Hematopoietic multipotent progenitor cell treated with erythropoietin and hydrocortisone succinate and interleukin-3 and kit ligand, for 15 days (in vitro differentiated cells): ENCODE measurements at regions not wholly inside any gene's neighbourhood (a gene's known extent, or its start where the extent isn't known, plus 50 kb on each side); places are given as distances from the start of the nearest gene placed in this dataset.
"Not testable (repeated sequence)": the region's sequence is repeated elsewhere in the genome, so short reads cannot be mapped to it uniquely, and the experiment has no call there.

Experiments
- DNase-seq: peaks from one replicate; pipeline ENCODE4 v3.0.0-alpha.2; 2015; ENCODE audit warnings: low spot score

DNA sequence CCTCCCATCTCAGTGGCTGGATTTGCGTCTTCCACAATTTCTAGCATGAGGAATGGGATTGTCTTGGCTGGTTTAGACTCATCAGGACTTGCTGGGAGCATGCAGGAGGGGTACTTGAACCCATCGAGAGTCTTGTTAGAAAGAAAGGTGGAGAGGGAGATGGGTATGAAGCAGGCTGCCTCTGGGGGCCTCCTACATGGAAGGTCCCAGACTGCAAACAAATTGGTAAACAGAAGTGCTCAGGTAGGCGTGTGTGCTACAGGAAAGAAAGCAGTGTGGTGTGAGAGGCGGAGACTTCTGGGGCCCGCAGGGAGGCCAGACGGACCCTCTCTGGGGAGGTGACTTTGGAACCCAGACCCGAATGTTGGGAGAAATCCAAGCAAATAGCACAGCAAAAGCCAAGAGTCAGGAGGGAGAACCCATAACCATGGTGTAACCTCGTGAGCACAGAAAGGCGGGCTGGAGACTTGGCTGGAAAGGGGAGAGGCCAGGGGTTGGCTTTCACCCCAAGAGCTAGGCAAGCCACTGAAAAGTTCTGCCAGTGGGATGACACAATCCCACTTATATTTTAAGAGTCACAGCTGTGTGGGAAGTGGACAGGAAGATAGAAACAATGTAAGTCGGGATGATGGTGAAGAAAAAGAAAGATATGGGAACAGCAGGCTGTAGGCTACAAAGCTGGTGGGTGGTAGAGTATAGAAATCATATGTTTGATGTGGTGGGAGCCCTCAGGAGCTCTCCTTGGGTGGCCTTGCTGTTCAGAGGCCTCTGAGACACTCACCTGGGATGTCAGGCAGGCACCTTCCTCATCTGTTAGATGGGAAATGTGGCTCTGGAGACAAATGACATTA lies 130.1 kb upstream of the PRR20G start:
- no peak for DNase-seq

DNA sequence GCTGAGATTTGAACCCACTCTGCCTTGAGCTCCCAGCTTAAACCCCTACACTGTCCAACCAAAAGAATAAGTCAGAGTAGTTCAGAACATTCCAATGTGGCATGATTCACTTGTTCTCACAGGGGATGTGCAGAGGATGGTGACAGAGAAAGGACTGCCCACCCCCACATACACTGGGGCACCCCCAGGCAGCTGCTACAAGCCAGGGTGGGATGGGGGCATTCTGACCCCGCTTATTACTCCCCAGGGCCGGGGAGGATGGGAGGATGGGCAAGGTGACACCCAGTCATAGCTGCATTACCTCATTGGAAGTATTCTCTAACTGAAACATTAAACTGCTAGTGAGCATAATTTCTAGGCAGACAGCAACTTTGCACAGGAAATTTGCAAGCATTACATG lies 126.0 kb upstream of the PRR20G start:
- DNase-seq = no peak

DNA sequence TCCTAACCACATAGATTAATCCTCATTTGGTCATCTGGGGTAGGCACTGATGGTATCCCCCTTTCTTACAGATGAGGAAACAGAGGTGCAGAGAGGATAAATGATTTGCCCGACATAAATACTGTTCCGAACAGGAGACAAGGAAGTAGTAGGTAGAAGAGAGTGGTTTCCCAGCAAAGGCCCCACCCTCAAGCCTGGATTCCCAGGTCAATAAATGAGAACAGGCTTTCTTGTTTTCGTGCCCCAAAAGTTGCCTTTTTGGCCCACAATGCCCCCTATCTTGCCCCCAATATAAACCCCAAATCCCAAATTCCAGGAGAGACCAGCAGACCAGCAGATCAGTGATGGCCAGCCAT lies 125.5 kb upstream of the PRR20G start:
- no peak for DNase-seq

DNA sequence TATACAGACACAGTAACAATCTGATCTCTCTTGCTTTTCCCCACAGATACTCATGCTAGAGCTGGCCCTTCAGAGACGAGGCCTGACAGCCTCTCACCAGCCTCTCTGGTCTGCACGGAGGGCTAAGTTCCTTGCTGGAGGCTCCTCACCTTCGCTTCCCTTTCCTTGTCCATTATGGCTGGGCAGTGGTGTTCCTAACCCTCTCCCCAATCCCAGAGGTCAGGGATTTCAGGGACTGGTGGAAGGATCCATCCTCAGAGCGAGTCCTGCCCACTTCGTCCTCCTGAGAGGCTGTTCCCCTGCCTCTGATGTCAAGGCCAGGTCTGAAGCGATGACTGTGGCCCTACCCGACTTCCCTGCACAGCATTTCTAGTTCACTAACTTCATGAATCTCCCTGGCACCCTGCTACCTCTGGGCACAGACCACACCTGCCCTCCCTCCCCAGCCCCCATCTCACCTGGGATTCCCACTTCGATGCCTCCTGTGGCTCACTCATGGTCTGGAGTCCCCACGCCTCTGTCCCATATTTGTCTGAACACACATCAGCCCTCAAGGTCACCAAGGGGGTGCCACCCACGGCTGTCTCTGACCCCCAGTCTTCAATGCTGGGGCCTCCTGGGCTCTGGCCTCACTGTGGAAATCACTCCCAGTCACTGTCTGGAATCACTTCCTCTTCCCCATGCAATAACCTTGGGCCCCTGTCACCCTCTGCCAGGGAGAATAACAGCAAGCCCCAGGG lies 124.9 kb upstream of the PRR20G start:
- no peak for DNase-seq

DNA sequence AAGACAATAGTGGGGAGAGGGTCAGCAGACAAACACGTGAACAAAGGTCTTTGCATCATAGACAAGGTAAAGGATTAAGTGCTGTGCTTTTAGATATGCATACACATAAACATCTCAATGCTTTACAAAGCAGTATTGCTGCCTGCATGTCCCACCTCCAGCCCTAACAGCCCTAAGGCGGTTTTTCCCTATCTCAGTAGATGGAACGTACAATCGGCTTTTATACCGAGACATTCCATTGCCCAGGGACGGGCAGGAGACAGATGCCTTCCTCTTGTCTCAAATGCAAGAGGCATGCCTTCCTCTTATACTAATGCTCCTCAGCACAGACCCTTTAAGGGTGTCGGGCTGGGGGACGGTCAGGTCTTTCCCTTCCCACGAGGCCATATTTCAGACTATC lies 124.0 kb upstream of the PRR20G start:
- DNase-seq = not testable (repeated sequence)

DNA sequence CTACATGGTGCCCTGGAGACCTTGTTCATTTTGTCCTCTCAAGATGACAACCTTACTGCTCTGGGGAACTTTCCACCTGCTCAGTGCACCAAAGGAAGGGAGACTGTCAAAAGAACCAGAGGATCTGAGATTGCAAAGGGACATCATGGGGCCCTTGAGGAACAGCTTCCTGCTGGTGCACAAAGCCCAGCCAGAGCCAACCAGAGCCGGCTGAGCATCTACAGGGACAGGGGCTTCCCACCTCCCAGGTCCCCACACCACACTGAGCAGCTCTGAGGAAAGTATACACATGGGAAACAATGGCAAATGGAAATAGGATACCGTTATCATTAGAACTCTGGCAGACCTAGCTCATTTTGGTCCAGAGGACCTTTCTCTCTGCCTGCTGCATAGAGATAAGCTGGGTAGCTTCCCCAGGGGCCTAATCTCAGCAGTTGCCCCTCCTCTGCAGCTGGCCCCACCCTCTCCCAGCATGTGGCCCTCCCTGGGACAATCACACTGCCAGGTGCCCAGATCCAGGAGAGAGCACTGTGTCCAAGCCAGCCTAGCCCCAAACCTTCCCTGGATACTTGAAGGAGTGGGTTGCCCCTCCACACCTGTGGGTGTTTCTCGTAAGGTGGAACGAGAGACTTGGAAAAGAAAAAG lies 123.4 kb upstream of the PRR20G start:
- peak; percentile 8 for DNase-seq

DNA sequence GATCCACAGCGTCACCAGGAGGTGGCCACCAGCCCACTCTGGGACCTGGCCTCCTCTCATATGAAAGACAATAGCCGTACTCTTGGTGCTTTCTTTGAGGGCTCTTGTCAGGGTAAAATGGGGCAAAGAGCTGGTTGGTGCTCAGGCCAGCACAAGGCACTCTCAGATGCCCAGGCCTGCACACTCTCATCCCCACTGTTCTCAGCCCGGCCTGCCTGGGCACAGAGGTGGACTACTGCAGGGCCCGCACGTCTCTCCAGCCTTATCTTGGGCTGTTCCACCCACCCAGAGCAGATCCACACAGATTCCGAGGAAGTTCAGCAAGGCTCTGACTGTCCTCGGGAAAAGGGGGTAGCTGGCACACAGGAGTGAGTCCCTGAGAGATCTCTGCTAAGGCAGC lies 122.8 kb upstream of the PRR20G start:
- DNase-seq = no peak

DNA sequence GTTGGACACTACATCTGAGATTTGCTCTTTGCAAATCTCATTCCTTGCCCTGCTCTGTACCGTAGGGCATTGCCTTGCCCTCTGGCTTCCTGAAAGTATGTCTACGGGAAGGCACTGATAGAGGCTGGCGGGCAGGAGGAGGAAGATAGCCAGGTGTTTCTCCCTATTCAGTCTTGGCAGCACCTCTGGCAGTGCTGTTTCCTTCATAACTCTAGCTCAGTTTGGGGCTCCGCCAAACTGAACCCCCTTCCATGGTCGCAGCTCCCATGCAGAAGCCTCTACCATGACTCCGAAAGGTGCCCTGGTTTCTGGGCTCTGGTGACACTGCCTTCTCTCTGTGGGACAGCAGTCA lies 122.3 kb upstream of the PRR20G start:
- no peak for DNase-seq

DNA sequence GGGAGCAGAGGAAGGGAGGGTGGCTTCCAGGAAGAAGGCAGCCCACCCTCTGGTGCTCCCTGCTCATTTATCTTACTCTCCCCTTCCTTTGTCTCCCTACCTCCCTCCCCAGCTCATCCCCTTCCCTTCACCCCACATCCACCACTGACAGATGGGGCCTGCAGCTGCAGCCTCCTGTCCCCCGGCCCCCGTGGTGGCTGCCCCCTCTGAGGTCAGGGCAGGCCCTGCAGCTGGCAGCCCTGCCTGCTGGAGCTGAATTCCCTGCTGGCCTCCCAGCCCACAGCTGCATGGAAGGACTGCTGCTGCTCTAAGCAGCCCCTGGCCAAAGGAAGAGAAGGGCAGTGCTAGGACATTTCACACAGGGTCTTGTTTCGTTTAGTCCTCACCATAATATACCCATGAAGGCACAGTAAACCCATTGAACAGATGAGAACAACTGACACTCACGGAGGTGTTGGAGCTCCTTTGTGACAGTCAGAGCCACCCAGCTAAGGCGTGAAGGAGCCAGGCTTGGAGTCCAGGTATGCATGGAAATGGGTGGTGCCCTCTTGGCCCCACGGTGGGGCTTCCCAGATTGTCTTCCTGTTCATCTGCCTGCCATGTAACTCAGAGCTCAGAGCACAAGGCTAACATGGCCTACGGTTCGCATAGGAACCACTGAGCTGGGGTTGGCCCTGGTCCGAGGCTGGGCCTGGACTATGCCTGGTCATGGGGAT lies 121.7 kb upstream of the PRR20G start:
- no peak for DNase-seq

DNA sequence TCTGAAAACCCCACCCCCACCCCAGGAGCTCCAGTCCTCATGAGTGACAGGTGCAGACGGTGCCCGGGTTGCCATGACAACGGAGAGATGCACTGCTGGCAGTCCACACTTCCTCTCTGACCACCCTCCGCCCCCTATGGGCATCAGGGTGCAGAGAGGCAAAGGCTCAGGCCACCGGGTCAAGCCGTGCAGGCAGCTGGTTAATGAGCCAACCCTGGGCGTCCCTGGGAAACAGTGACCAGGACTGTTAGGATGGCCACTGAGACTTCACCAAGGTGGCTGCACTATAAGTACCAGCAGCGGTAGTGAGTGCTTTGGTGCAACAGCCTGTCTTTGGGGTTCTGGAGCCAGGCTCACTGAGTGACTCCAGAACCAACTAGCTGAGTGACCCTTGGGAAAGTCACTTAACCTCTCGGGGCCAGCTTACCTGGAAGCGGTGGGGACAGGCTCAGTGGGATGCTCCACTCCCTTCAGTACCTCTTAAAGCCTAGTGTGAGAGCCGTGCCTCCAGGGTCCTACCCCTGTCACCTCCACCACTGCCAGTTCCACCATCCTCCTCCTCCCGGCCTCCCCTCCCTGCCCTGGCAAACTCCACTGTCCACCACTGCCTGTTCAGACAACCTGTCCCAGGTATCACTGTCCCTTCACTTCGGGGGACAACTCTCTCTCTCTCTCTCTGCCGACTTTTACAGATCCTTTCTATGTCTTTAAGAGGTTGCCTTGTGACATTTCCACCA lies 121.0 kb upstream of the PRR20G start:
- DNase-seq = no peak

DNA sequence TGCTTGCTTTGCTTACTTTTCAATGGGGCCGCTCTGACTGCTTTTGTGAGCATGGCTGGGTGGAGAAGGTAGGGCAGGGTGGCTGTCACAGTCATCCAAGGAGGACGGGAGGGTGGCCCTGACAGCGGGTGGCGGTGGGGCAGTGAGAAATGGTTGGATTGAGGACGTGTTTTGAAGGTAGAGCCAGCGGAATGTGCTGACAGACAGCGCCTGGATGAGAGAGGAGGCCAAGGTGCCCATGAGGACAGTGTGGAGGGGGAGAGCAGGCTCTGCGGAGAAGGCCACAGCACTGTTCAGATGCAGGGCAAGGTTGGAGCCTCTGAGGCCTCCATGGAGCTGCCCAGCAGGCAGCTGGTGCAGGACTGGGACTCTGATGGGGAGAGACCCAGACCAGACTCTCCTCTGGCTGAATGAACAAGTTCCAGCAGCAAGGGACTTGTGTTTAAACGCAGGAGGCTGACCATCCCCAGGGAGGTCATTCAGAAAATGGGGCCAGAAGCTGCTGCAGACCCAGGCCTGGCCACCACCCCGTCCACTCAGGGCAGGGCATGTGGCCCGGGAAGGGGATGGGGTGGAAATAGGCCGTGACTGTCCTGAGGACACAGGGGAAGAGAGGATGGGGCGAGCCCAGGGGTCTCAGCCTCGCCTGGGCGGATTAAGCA lies 120.3 kb upstream of the PRR20G start:
- no peak for DNase-seq

DNA sequence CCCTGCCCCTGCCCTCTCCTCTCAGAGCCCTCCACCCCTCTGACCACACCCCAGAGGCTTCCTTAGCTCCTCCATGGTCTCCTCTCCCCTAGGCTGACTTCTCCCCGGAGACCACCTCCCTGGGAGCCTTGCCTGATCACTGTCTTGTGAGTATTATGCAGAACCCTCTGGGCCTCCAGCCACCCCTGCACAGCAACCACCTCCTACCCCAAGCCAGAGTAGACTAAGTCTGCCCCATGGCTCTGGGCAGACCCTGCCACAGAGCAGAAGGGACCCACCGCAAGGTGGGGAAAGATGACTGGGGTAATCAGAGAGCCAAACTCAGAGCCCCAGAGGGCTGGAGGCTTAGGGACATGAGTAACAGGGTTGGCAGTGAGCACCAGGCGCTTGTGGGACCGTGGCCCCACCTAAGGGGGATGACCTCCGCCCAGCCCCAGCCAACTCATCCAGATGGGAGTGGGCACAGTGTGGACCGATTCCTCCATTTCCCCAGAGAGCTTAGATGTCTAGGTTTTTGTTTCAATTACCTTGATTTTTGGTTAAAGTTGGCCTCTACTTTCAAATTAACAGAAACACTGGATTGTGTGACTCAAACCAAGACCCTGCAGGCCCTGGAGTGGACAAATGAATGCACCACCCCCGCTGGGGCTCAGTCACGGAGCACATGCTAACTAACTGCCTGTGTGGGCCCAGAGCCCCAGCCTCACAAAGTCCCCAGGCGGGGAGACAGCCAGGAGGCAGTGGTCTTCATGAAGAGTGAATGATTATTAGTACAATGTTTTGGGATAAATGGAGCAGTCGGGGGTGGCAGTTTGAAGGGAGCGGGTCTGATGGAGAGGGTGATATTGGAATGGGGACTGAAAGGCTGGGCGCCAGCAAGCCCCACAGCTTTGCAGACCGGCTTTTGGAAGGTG lies 119.4 kb upstream of the PRR20G start:
- no peak for DNase-seq

DNA sequence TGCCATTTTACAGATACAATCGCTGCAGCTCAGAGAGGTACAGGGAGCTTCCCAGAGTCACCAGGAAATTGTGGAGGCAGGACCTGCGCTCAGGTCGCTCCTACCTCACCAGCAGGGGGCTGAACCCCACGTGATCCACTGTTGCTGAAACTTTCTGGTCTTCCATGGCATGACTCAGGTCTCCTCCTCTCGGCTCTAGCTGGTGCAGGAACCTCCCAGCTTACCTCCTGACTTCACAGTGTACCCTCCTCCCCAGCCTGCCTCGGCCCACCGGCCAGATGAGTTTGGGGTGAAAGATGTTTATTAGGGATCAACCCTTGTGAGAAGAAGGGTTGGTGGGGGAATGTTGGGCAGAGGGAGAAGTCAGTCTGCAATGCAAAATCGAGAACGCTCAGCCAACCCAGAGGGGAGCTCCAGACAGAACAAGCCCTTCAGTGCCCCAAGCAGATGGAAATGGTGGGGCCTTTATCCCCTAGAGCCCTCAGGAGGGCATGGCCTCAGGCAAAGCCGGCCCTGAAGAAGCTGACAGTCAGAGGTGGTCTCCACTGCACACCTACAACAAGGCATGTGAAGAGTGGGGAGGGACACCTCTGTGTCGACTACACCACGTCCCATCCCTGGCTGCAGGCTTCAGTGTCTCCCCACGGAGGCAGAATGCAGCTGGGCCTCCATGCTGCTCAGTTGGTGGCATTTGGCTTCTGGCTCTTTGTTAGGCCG lies 118.6 kb upstream of the PRR20G start:
- DNase-seq = no peak

DNA sequence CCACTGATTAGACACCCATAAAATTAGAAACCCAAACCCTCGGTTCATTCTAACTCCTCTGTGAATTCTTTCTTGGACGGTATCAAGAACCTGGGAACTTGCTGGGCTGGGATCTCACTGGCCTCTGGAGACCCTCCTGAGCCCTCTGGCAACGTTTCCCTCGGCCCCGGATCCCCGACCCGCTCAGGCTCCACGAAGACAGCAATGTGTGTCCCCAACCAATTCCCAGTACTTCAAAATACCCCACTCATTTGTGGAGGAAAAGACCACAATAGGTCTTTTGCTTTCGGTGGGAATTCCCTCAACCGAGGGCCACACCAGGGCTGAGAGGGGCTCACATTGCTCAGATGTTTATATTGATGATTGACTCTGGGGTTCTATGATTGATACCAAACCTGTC lies 117.9 kb upstream of the PRR20G start:
- no peak for DNase-seq

DNA sequence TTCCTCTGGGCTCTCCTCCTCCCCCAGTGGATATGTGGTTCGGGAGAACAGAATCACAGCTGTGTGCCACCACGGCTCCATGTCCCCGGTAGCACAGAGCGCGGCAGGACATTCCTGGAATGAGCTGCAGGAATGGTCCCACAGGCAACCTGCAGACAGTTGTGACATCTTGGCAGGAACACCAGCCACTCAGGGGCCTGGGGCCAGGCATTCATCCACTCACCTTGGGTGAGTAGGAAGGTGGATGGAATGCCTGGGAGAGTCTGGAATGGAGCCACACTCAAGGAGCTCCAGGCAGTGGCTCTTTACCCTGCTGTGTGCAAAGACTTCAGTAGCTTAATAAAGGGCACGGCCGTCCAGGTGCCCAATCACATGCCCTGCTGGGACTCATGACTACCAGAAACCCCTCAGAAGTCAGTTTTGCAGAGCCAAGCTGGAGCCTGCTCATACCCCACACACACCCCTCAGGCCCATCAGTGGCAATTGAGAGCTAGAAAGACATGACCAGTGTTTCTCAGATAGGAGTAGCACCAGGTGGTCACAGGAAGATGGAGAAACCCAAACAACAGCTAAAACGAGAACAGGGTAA lies 117.3 kb upstream of the PRR20G start:
- DNase-seq = no peak

DNA sequence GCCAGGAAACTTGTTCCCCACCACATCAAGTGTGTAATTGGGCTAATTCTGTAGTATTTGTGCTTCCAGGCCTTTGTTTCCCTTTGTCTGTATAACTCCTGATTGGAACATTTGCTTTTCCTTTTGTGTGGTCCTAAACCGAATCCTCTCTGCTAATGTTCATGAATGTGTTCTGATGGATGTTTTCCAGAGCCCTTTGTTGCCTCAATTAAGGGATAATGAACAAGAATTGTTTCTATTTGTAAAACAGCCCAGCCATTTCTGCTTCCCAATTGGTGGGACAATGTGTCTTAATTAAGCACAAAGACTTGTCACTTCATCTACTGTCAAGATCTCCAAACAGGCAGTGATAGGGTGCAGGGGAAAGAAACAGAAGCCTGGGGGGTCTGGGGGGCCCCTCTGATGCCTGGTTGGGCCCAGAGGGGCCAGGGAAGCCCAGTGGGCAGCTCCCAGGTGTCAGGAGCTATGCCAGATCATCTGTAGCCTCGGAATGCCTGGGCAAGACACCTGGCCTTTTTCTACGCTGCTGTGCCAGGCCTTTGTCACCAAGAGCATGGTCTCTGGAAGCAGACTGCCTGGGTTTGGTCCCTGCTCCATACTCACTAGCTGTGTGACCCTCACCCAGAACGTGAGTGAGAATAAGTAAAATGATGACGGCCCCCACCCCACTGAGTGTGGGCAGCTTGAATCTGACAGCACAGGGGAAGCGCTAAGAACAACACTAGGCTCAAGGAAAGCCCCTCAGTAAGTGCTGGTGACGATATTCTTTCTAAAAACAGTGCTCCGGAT lies 116.6 kb upstream of the PRR20G start:
- DNase-seq = no peak

DNA sequence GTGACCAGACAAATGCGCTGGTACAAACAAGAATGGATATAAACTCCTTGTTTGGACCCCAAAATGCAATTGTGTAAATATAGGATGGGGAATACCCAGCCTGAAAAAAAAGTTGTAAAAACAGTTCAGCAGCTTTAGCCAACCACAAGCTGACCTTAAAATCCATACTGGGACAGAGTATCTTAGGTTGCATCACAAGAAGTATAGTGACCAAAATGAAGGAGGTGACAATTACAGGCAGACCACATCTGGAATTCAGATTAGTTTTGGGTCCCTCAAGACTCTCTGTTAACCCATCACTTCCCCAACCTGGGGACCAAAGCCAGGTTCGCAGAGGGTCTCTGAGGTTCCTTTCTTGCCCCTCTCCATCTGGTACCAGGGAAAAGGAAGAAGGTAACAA lies 115.9 kb upstream of the PRR20G start:
- no peak for DNase-seq

DNA sequence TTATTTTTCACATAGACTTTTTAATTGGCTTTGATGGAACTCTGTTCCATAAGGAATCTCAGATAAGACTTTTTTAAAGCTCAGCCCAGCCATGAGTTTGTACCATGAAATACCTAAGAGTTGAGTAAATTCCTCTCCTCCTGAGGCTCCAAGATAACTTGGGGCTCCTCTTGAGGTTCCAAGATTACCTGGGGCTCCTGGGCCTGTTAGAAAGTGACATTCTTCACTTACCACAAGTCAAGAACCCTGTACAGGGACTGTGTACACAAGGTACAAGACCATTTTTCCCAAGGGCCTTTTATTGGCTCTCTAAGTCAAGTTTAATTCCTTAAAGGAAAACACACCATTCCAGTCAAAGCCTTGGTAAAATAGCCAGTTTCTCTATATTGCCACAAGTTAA lies 111.3 kb upstream of the PRR20G start:
- no peak for DNase-seq
